GM12864 (cell line): ENCODE measurements at regions not wholly inside any gene's neighbourhood (a gene's known extent, or its start where the extent isn't known, plus 50 kb on each side); places are given as distances from the start of the nearest gene placed in this dataset.

ENCODE experiments used
- DNase-seq: peaks from one replicate; pipeline ENCODE4 v3.0.0-alpha.2; 2011; ENCODE audit warnings: low read depth
- H3K4me3 ChIP-seq: 2 replicates; pipeline ENCODE4 v1.5.1; 2011; ENCODE audit warnings: mild to moderate bottlenecking, low read depth, low read length, control low read depth
- CTCF ChIP-seq: IDR thresholded peaks from 2 replicates; pipeline ENCODE4 v1.5.1; 2011; ENCODE audit warnings: low read depth, mild to moderate bottlenecking, moderate library complexity, low read length, control low read depth, inconsistent platforms; ENCODE audit errors: missing control alignments

DNA sequence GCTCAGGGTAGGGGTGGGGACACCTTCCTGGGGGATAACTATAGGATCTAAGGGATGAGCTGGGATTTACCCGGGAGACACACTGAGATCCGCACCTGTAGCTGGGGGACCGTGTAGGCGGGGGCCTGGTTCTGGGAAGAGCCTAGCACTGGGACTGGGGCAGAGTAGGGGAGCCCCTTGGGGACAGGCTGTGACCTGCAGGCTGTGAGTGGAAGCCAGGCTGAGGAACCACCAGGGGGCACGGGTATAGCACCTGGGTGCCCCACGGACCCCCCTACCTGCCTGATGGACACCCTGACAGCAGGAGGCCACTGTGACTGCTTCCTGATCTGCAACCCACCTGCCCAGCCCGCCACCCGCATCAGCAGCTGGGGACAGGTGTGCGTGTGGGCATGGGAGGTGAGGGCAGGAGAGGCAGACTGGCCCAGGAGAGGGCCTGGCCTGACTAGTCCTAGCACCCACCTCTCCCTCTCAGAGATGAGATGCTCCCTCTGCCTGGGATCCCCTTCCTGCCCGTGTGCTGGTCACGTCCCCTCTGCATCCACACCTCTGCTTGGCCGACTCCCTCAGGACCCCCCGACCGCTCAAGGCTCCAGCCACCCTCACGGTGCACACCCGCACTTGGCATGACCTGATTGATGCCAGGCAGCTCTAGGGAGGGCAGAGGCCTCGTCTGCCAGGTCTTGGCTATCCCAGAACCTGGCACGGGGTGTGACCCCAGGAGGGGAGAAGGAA lies 94.2 kb upstream of the NKX1-1 start:
- no peak overlapping the region for H3K4me3 ChIP-seq
- no peak for TF ChIP-seq CTCF
- no peak for DNase-seq

DNA sequence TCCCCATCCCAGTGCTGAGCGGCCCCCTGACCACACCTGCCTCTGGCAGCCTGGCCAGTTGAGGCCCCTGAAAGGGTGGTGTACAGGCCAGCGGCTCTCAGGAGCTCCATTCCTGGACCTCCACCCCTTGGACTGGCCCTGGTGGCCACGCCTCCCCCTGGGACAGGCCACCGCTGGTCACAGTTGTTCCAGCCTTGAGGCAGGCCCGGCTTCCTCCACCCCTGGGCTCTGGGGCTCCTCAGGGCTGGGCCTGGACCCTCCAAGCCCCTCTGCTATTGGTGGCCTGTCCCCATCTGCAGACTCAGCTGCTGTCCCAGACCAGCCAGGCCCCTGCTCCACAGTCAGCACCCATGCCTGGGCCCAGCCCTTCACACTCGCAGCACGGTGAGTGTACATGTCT lies 93.2 kb upstream of the NKX1-1 start:
- DNase-seq: no peak
- H3K4me3 ChIP-seq: no peak overlapping the region
- TF ChIP-seq CTCF: no peak

- TF ChIP-seq CTCF: no peak
- no peak overlapping the region for H3K4me3 ChIP-seq
- no peak for DNase-seq
Observed at GRCh38 chr4:1497189-1497801, 91.1 kb upstream of the NKX1-1 start.

GRCh38 chr4:1496116-1496642 lies 89.9 kb upstream of the NKX1-1 start:
- DNase-seq: no peak
- H3K4me3 ChIP-seq: no peak overlapping the region
- no peak for TF ChIP-seq CTCF

DNA sequence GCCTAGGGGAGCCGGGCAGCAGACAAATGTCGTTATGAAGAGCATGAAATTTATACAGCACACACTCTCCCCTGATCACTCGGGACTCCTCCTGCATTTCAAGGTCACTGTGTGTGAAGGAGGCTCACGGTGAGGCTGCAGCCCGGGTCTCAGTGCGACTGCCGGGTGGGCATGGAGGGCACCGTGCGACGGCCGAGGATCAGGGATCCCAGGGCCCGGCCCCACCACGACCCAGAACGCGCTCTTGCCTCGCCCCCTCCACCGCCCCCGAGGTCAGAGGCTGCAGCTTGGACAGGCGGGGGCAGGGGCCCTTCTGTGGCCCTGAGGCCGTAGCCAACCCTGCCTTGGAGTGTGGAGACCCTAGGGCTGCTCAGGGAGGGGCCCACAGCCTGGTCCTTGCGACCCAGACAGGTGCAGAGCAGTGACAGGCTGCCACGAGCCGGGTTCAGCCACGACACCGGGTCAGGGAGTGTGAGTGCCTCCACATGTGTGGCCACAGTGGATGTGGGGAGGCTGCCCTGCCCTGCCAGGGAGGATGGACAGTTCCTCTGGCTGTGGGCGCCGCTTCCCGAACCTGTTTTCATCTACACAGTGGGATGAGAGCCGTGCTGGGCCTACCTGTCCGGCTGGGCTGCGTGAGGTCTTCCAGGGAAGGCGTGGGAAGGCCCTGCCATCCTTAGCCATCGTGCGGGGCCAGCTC lies 89.3 kb upstream of the NKX1-1 start:
- no peak overlapping the region for H3K4me3 ChIP-seq
- TF ChIP-seq CTCF: no peak
- no peak for DNase-seq

- H3K4me3 ChIP-seq: no peak overlapping the region
- no peak for DNase-seq
- TF ChIP-seq CTCF: no peak
Observed at GRCh38 chr4:1494416-1495315, 88.4 kb upstream of the NKX1-1 start.
